GM12878 (cell line): ENCODE measurements at regions not wholly inside any gene's neighbourhood (a gene's known extent, or its start where the extent isn't known, plus 50 kb on each side); places are given as distances from the start of the nearest gene placed in this dataset.

ENCODE experiments used
- ATAC-seq: fragments of 200-7000 bp; cut with Tn5 transposase; 3 replicates; pipeline ENCODE4 v1.9.1; 2020; ENCODE audit warnings: mild to moderate bottlenecking, moderate library complexity
- BruUV-seq: library from RNA; stranded (reverse); fragments of 400-500 nt; replicated peaks from 2 replicates; lab custom pipeline; 2021; lab: Mats Ljungman, UMichigan
- CTCF ChIA-PET: fragments of 300-600 bp; sonication (Branson Sonifier 250); formaldehyde crosslinking; extraction: SDS; loops from one replicate; lab custom pipeline; 2021; ENCODE audit warnings: inconsistent platforms; lab: Yijun Ruan, JAX
- POLR2A ChIA-PET: fragments of 350-600 bp; formaldehyde crosslinking; extraction: SDS; loops from one replicate; lab custom pipeline; 2021; ENCODE audit warnings: inconsistent platforms; lab: Charles Lee
- RAD21 ChIA-PET: fragments of 300-600 bp; sonication (Branson Sonifier 250); formaldehyde crosslinking; loops from one replicate; lab custom pipeline; 2023; ENCODE audit warnings: antibody characterized with exemption; ENCODE audit not compliant: unreplicated experiment; lab: Charles Lee
- SMC1A ChIA-PET: fragments of 300-600 bp; sonication (Branson Sonifier 250); formaldehyde crosslinking; loops from one replicate; lab custom pipeline; 2023; ENCODE audit not compliant: unreplicated experiment, uncharacterized antibody; lab: Charles Lee
- DNase-seq: peaks from one replicate; pipeline ENCODE4 v3.0.0-alpha.2; 2011; ENCODE audit warnings: low read depth, low spot score
- FAIRE-seq: peaks from 3 replicates; lab custom pipeline; 2011; peaks lifted over from hg19 to GRCh38; lab: Jason Lieb, UNC
- H2AFZ ChIP-seq: 2 replicates; pipeline ENCODE4 v1.6.0; 2011; ENCODE audit warnings: low read depth, low read length, control low read depth; ENCODE audit not compliant: control insufficient read depth
- H3K27ac ChIP-seq: 2 replicates; pipeline ENCODE4 v1.5.1; 2011; ENCODE audit warnings: control low read depth; ENCODE audit not compliant: control insufficient read depth, insufficient read depth
- H3K27me3 ChIP-seq, 2 experiments: replicated peaks in 1 of 2; 2 replicates each; pipeline versions ENCODE4 v1.6.0 to v1.6.1; 2011; ENCODE audit warnings: low read length in 1 of 2; ENCODE audit not compliant: control insufficient read depth in 2 of 2, insufficient read depth in 2 of 2
- H3K36me3 ChIP-seq, 2 experiments: 2 replicates each; pipeline ENCODE4 v1.5.1; 2011; ENCODE audit warnings: low read length in 1 of 2; ENCODE audit not compliant: control insufficient read depth in 2 of 2, insufficient read depth in 2 of 2
- H3K4me1 ChIP-seq: 2 replicates; pipeline ENCODE4 v1.6.1; 2011; ENCODE audit warnings: mild to moderate bottlenecking, low read length, moderate library complexity, mixed read lengths; ENCODE audit not compliant: control insufficient read depth, insufficient read depth
- H3K4me2 ChIP-seq: 2 replicates; pipeline ENCODE4 v1.6.0; 2011; ENCODE audit warnings: control low read depth; ENCODE audit not compliant: control insufficient read depth, insufficient read depth
- H3K4me3 ChIP-seq: fragments of 200-600 bp; sonication (generic); 2 replicates; pipeline ENCODE4 v1.5.1; 2016
- H3K79me2 ChIP-seq: 2 replicates; pipeline ENCODE4 v1.6.0; 2011; ENCODE audit warnings: low read length; ENCODE audit not compliant: control insufficient read depth, insufficient read depth
- H3K9ac ChIP-seq: 2 replicates; pipeline ENCODE4 v1.8.0; 2011; ENCODE audit warnings: low read length, control low read depth, mixed read lengths; ENCODE audit not compliant: control insufficient read depth, insufficient read depth
- H3K9me3 ChIP-seq: replicated peaks from 3 replicates; pipeline ENCODE4 v1.5.1; 2011; ENCODE audit warnings: mild to moderate bottlenecking, low read length; ENCODE audit not compliant: control insufficient read depth, insufficient read depth
- H4K20me1 ChIP-seq: 2 replicates; pipeline ENCODE4 v1.6.0; 2011; ENCODE audit not compliant: control insufficient read depth, insufficient read depth
- ATF2 ChIP-seq: IDR thresholded peaks from 2 replicates; pipeline ENCODE4 v1.6.1; 2012; ENCODE audit warnings: low read length, inconsistent platforms
- BHLHE40 ChIP-seq, 2 experiments: fragments of 450-650 bp in 1 of 2; IDR thresholded peaks; 2 replicates each; pipeline ENCODE4 v1.6.1; 2011 to 2017; ENCODE audit warnings: low read depth in 2 of 2, borderline replicate concordance in 1 of 2, improper control_type of control experiment in 1 of 2, low read length in 1 of 2, mild to moderate bottlenecking in 1 of 2
- CHD2 ChIP-seq: IDR thresholded peaks from 2 replicates; pipeline ENCODE4 v1.6.1; 2011; ENCODE audit warnings: low read depth, low read length, improper control_type of control experiment, borderline replicate concordance
- CREB1 ChIP-seq: IDR thresholded peaks from 2 replicates; pipeline ENCODE4 v1.6.1; 2012; ENCODE audit warnings: low read depth, mild to moderate bottlenecking, inconsistent platforms
- E2F4 ChIP-seq: IDR thresholded peaks from 2 replicates; pipeline ENCODE4 v1.6.1; 2012; ENCODE audit warnings: low read depth, low read length, improper control_type of control experiment
- E2F8 ChIP-seq: fragments of 450-650 bp; IDR thresholded peaks from 2 replicates; pipeline ENCODE4 v1.6.1; 2018; ENCODE audit warnings: mild to moderate bottlenecking, low read depth, moderate library complexity; ENCODE audit not compliant: partially characterized antibody
- IKZF2 ChIP-seq, 2 experiments: fragments of 450-650 bp; IDR thresholded peaks; 2 replicates each; pipeline ENCODE4 v1.6.1; 2017; ENCODE audit warnings: mild to moderate bottlenecking in 2 of 2, moderate library complexity in 2 of 2
- MTA2 ChIP-seq: fragments of 450-650 bp; IDR thresholded peaks from 2 replicates; pipeline ENCODE4 v1.6.1; 2016; ENCODE audit warnings: low read depth, mild to moderate bottlenecking, moderate library complexity
- NFXL1 ChIP-seq: fragments of 450-650 bp; IDR thresholded peaks from 2 replicates; pipeline ENCODE4 v1.6.1; 2017; ENCODE audit warnings: antibody characterized with exemption, mild to moderate bottlenecking, borderline replicate concordance
- NRF1 ChIP-seq: conservative IDR thresholded peaks from 2 replicates; pipeline ENCODE4 v1.6.1; 2011; ENCODE audit warnings: mild to moderate bottlenecking, low read depth, low read length, improper control_type of control experiment
- PAX5 ChIP-seq: IDR thresholded peaks from 2 replicates; pipeline ENCODE4 v1.6.1; 2011; ENCODE audit warnings: low read depth, low read length, borderline replicate concordance
- STAT1 ChIP-seq: fragments of 450-650 bp; conservative IDR thresholded peaks from 2 replicates; pipeline ENCODE4 v1.6.1; 2014; ENCODE audit warnings: antibody characterized with exemption, mild to moderate bottlenecking
- SUPT20H ChIP-seq: IDR thresholded peaks from 2 replicates; pipeline ENCODE4 v1.6.1; 2011; ENCODE audit warnings: low read depth, mild to moderate bottlenecking, low read length, moderate library complexity, borderline replicate concordance; ENCODE audit not compliant: control insufficient read depth
- TAF1 ChIP-seq: IDR thresholded peaks from 2 replicates; pipeline ENCODE4 v1.6.1; 2011; ENCODE audit warnings: mild to moderate bottlenecking, low read depth, low read length, borderline replicate concordance
- YY1 ChIP-seq: IDR thresholded peaks from 2 replicates; pipeline ENCODE4 v1.6.1; 2011; ENCODE audit warnings: low read depth, mild to moderate bottlenecking, low read length
- ZSCAN29 ChIP-seq: fragments of 450-650 bp; IDR thresholded peaks from 2 replicates; pipeline ENCODE4 v1.6.1; 2017; ENCODE audit warnings: mild to moderate bottlenecking, moderate library complexity
- WGBS: methylation state at CpG from one replicate; pipeline ENCODE4 v1.1.6; 2016; ENCODE audit warnings: low lambda C conversion rate; ENCODE audit not compliant: insufficient replicate concordance, insufficient coverage; ENCODE audit errors: missing lambda C conversion rate; 5-methylcytosine and 5-hydroxymethylcytosine counted together
- in situ Hi-C: fragments of 300-500 bp; cut with MboI; formaldehyde crosslinking; loops from 9 replicates; pipeline ENCODE4 v1.14.3; 2018; ENCODE audit warnings: mixed read lengths
- intact Hi-C: fragments of 100-400 bp; cut with micrococcal nuclease; formaldehyde crosslinking; loops from one replicate; pipeline ENCODE4 v1.14.2; 2022; ENCODE audit not compliant: unreplicated experiment

GRCh38 chr13:50358231-50359040 is 343.2 kb downstream of the KCNRG start:
- no peak overlapping the region for H3K9ac ChIP-seq
- WGBS, result 0% methylated on average over 1 of the region's 1 CpG
- peaks cover 0 to 10% of the 10 kb centered on the region in 2 experiments; a peak in 3 of 4 replicates for H3K27me3 ChIP-seq
- H3K4me2 ChIP-seq, result no peak overlapping the region
- H3K79me2 ChIP-seq, result no peaks in the 10 kb centered on the region
- no peak for TF ChIP-seq PAX5
- TF ChIP-seq BHLHE40 (IDR thresholded peaks at IDR 0.05; ENCODE audit: borderline replicate concordance in 1 of 2, low read depth in 2 of 2, low read length in 1 of 2), result no peak
- TF ChIP-seq ZSCAN29, result no peak
- no peak for TF ChIP-seq STAT1
- TF ChIP-seq TAF1, result no peak
- no peak for TF ChIP-seq YY1
- no peak for TF ChIP-seq SUPT20H
- TF ChIP-seq E2F4, result no peak
- TF ChIP-seq CREB1, result no peak
- TF ChIP-seq ATF2, result no peak
- no peak for TF ChIP-seq IKZF2 (IDR thresholded peaks at IDR 0.05)
- TF ChIP-seq NRF1, result no peak
- TF ChIP-seq NFXL1, result no peak
- no peak for TF ChIP-seq MTA2
- no peak for TF ChIP-seq E2F8
- TF ChIP-seq CHD2, result no peak
- H3K36me3 ChIP-seq, result no peaks in the 10 kb centered on the region
- H2AFZ ChIP-seq, result no peak overlapping the region
- no TSS peak for BruUV-seq
- ATAC-seq (no peak), DNase-seq (no peak), FAIRE-seq (no peak)
- ChIA-PET POLR2A (interaction anchor here (0.6 kb wide), 2 partner anchors 61 to 214 kb away, joined by 3 read pairs; no protein-coding TSS in a partner anchor), RAD21 (no interaction called here), SMC1A (interaction anchor here (0.5 to 1.1 kb wide), 2 partner anchors 442 to 556 kb away, joined by 3 read pairs; no protein-coding TSS in a partner anchor), CTCF (interaction anchor here (0.9 kb wide), 1 partner anchor 442 kb away, joined by 3 read pairs; no protein-coding TSS in a partner anchor)
- no peak overlapping the region for H3K4me3 ChIP-seq
- in situ Hi-C loops, result no loop called here
- no peaks in the 10 kb centered on the region; the same call in 1 of the 3 replicates for H3K9me3 ChIP-seq
- H3K27ac ChIP-seq, result no peak overlapping the region
- peaks cover 8% of the 10 kb centered on the region; the same call in 1 of the 2 replicates for H3K4me1 ChIP-seq
- intact Hi-C loops, result loop anchor here (5.0 kb wide), 1 partner anchor 444 kb away; no protein-coding TSS in a partner anchor
- H4K20me1 ChIP-seq, result peaks cover 2% of the 10 kb centered on the region; the same call in 1 of the 2 replicates
